ENCODE measurements at regions not wholly inside any gene's neighbourhood (a gene's known extent, or its start where the extent isn't known, plus 50 kb on each side); places are given as distances from the start of the nearest gene placed in this dataset.

GRCh38 chr19:31976775-31977536 is 368.5 kb upstream of the ZNF507 start:
- WGBS, 2 experiments (ENCODE audit: extremely low coverage in 1 of 2, insufficient coverage in 1 of 2, insufficient read length in 1 of 2, insufficient replicate concordance in 2 of 2, low coverage in 1 of 2, low lambda C conversion rate in 2 of 2, missing lambda C conversion rate in 1 of 2): 94% methylated on average over 6 of the region's 6 CpGs; no CpG with 5 or more reads in 1 of the 2 experiments
- H3K79me2 ChIP-seq (ENCODE audit: control insufficient read depth in 1 of 2, insufficient read depth in 2 of 2, low read length in 2 of 2): no peaks in the 10 kb centered on the region
- no peak overlapping the region for H2BK20ac ChIP-seq (ENCODE audit: low read length)
- no peaks in the 10 kb centered on the region for H3K4me1 ChIP-seq (replicated peaks in 1 of 4; ENCODE audit: control insufficient read depth in 3 of 4, insufficient read depth in 4 of 4, low read length in 3 of 4)
- no peak overlapping the region for H3K56ac ChIP-seq (replicated peaks; ENCODE audit: insufficient read length, low read depth, low read length)
- no peak overlapping the region for H2BK12ac ChIP-seq (ENCODE audit: low read depth, low read length)
- no peak overlapping the region for H2BK15ac ChIP-seq (ENCODE audit: low read length)
- H2AK5ac ChIP-seq (ENCODE audit: low read depth, low read length): no peak overlapping the region
- POLR2A ChIA-PET (ENCODE audit: partially characterized antibody): no interaction called here
- no peak overlapping the region for H3K9ac ChIP-seq (replicated peaks in 1 of 4; ENCODE audit: extremely low read depth in 1 of 4, low read depth in 3 of 4, low read length in 3 of 4)
- no peaks in the 10 kb centered on the region for H4K20me1 ChIP-seq (replicated peaks in 1 of 2; ENCODE audit: control insufficient read depth in 1 of 2, insufficient read depth in 2 of 2, low read length in 2 of 2)
- TF ChIP-seq ASH2L (IDR thresholded peaks at IDR 0.05; ENCODE audit: low read length) (no peak), SP2 (IDR thresholded peaks at IDR 0.05; ENCODE audit: low read length) (no peak), CBX5 (IDR thresholded peaks at IDR 0.05; ENCODE audit: low read depth, low read length) (no peak), BRCA1 (IDR thresholded peaks at IDR 0.05; ENCODE audit: low read depth, low read length) (no peak), SP1 (IDR thresholded peaks at IDR 0.05; ENCODE audit: low read depth, low read length) (no peak), RXRA (IDR thresholded peaks at IDR 0.05; ENCODE audit: insufficient read depth, low read depth, low read length) (no peak)
- H2BK5ac ChIP-seq (ENCODE audit: low read depth, low read length): no peak overlapping the region
- DNase-seq (ENCODE audit: low read depth in 1 of 2, low spot score in 2 of 2) (peak in 1 of 2 experiments; percentile 6), FAIRE-seq (no peak)
- H2AFZ ChIP-seq (ENCODE audit: low read length): no peak overlapping the region
- no peak overlapping the region for H3K14ac ChIP-seq (ENCODE audit: insufficient read length)
- H3K27me3 ChIP-seq (replicated peaks in 1 of 4; ENCODE audit: control insufficient read depth in 3 of 4, extremely low read depth in 1 of 4, insufficient read depth in 3 of 4, low read length in 3 of 4): no peaks in the 10 kb centered on the region
- 0 out of 2 replicates have a peak, but pooled peaks cover 2% of the 10 kb centered on the region for H3K23me2 ChIP-seq (ENCODE audit: low read depth, low read length)
- no peak overlapping the region for H3K18ac ChIP-seq (ENCODE audit: extremely low read depth, low read length)
- no peak overlapping the region for H3K4me2 ChIP-seq (ENCODE audit: insufficient read depth in 1 of 2, low read depth in 2 of 2, low read length in 2 of 2)
- no peak overlapping the region for H3K4ac ChIP-seq (replicated peaks; ENCODE audit: insufficient read length, low read depth, low read length)
- no peak overlapping the region for H4K91ac ChIP-seq (replicated peaks; ENCODE audit: insufficient read length, low read length)
- no peak overlapping the region for H3K27ac ChIP-seq (ENCODE audit: low read depth, low read length)
- CTCF ChIA-PET (ENCODE audit: partially characterized antibody): interaction anchor here (0.9 to 1.6 kb wide), 2 partner anchors 8 to 19 kb away, joined by 3 read pairs; no protein-coding TSS in a partner anchor
- no peak overlapping the region for H2BK120ac ChIP-seq (replicated peaks; ENCODE audit: low read depth, low read length)
- no peak overlapping the region for H3K23ac ChIP-seq (ENCODE audit: insufficient read length)
- no peaks in the 10 kb centered on the region for H3K36me3 ChIP-seq (ENCODE audit: control insufficient read depth in 2 of 4, insufficient read depth in 4 of 4, low read length in 3 of 4)
- no peaks in the 10 kb centered on the region for H3K79me1 ChIP-seq (ENCODE audit: low read depth, low read length)
- H4K8ac ChIP-seq (ENCODE audit: extremely low read depth, insufficient read depth, low read length): no peak overlapping the region
- no peak overlapping the region for H3K4me3 ChIP-seq (ENCODE audit: extremely low read depth in 1 of 4, insufficient read depth in 2 of 4, low read depth in 3 of 4, low read length in 4 of 4)
- no peaks in the 10 kb centered on the region for H3K9me3 ChIP-seq (ENCODE audit: insufficient read depth in 2 of 2, low read depth in 1 of 2, low read length in 1 of 2)
- no peak overlapping the region for H4K5ac ChIP-seq (ENCODE audit: insufficient read length, low read depth, low read length)
